ENCODE measurements at regions not wholly inside any gene's neighbourhood (a gene's known extent, or its start where the extent isn't known, plus 50 kb on each side); places are given as distances from the start of the nearest gene placed in this dataset.

GRCh38 chr5:173383711-173384110, 55.5 kb upstream of the STC2 start:
- DNase-seq (ENCODE audit: low spot score) = no peak
- no peak overlapping the region for H2AFZ ChIP-seq (ENCODE audit: low read length)
- H3K79me1 ChIP-seq (ENCODE audit: low read depth, low read length) = no peaks in the 10 kb centered on the region
- H3K18ac ChIP-seq (ENCODE audit: low read length) = no peak overlapping the region
- H2BK5ac ChIP-seq (ENCODE audit: low read length) = no peak overlapping the region
- no peak overlapping the region for H3K4me3 ChIP-seq (ENCODE audit: low read length in 2 of 2)
- H3K23ac ChIP-seq (ENCODE audit: low read depth, low read length, poor library complexity) = no peak overlapping the region
- no peak overlapping the region for H3K9ac ChIP-seq (ENCODE audit: low read depth, low read length, poor library complexity)
- no peak overlapping the region for H3K4ac ChIP-seq (ENCODE audit: low read length)
- H3K9me3 ChIP-seq (replicated peaks in 1 of 2; ENCODE audit: control insufficient read depth in 2 of 2, insufficient read depth in 1 of 2, low read depth in 1 of 2, low read length in 2 of 2) = no peaks in the 10 kb centered on the region
- WGBS, 2 donors (ENCODE audit: extremely low coverage in 2 of 2, insufficient read length in 2 of 2, insufficient replicate concordance in 1 of 2) = no CpG with 5 or more reads among the region's 4 CpGs
- no peak overlapping the region for H2BK12ac ChIP-seq (ENCODE audit: low read length)
- no peak overlapping the region for H2BK120ac ChIP-seq (ENCODE audit: low read depth, low read length)
- no peak overlapping the region for H4K8ac ChIP-seq (ENCODE audit: low read depth, low read length)
- H4K91ac ChIP-seq (ENCODE audit: low read depth, low read length, poor library complexity) = no peak overlapping the region
- no peak overlapping the region for H3K27ac ChIP-seq (replicated peaks; ENCODE audit: low read length)
- no peak overlapping the region for H3K14ac ChIP-seq (ENCODE audit: low read length)
- H3K27me3 ChIP-seq (ENCODE audit: control insufficient read depth in 3 of 3, insufficient read depth in 3 of 3, low read depth in 1 of 3, low read length in 3 of 3) = peaks cover 0 to 21% (median 0%) of the 10 kb centered on the region in 3 experiments
- H3K4me1 ChIP-seq (ENCODE audit: control insufficient read depth in 2 of 2, insufficient read depth in 1 of 2, low read depth in 1 of 2, low read length in 2 of 2) = no peaks in the 10 kb centered on the region
- H3K36me3 ChIP-seq (replicated peaks in 1 of 2; ENCODE audit: control insufficient read depth in 2 of 2, insufficient read depth in 2 of 2, low read length in 2 of 2) = no peaks in the 10 kb centered on the region
- H3K4me2 ChIP-seq (ENCODE audit: insufficient read depth, low read length, poor library complexity, severe bottlenecking) = no peak overlapping the region
- no peak overlapping the region for H2BK15ac ChIP-seq (ENCODE audit: low read length)
- no peak overlapping the region for H2AK5ac ChIP-seq (ENCODE audit: low read depth, low read length)

GRCh38 chr5:173378727-173379126, 50.5 kb upstream of the STC2 start:
- Histone ChIP-seq H3K4me1 (ENCODE audit: control insufficient read depth in 2 of 2, insufficient read depth in 1 of 2, low read depth in 1 of 2, low read length in 2 of 2) (peaks cover 0 to 1% of the 10 kb centered on the region in 2 donors), H4K8ac (ENCODE audit: low read depth, low read length) (no peak overlapping the region), H3K36me3 (replicated peaks in 1 of 2; ENCODE audit: control insufficient read depth in 2 of 2, insufficient read depth in 2 of 2, low read length in 2 of 2) (no peaks in the 10 kb centered on the region), H2BK5ac (ENCODE audit: low read length) (no peak overlapping the region), H2AFZ (ENCODE audit: low read length) (no peak overlapping the region), H2BK12ac (ENCODE audit: low read length) (no peak overlapping the region), H4K91ac (ENCODE audit: low read depth, low read length, poor library complexity) (no peak overlapping the region), H3K4me2 (ENCODE audit: insufficient read depth, low read length, poor library complexity, severe bottlenecking) (no peak overlapping the region), H3K27ac (replicated peaks; ENCODE audit: low read length) (no peak overlapping the region), H3K14ac (ENCODE audit: low read length) (no peak overlapping the region), H3K23ac (ENCODE audit: low read depth, low read length, poor library complexity) (no peak overlapping the region), H3K9ac (ENCODE audit: low read depth, low read length, poor library complexity) (no peak overlapping the region), H3K9me3 (replicated peaks in 1 of 2; ENCODE audit: control insufficient read depth in 2 of 2, insufficient read depth in 1 of 2, low read depth in 1 of 2, low read length in 2 of 2) (peaks cover 0 to 3% of the 10 kb centered on the region in 2 donors), H3K4ac (ENCODE audit: low read length) (no peak overlapping the region), H3K79me1 (ENCODE audit: low read depth, low read length) (no peaks in the 10 kb centered on the region), H2BK15ac (ENCODE audit: low read length) (no peak overlapping the region), H3K27me3 (ENCODE audit: control insufficient read depth in 3 of 3, insufficient read depth in 3 of 3, low read depth in 1 of 3, low read length in 3 of 3) (peaks cover 0 to 17% (median 0%) of the 10 kb centered on the region in 3 experiments), H2AK5ac (ENCODE audit: low read depth, low read length) (no peak overlapping the region), H3K18ac (ENCODE audit: low read length) (no peak overlapping the region), H2BK120ac (ENCODE audit: low read depth, low read length) (no peak overlapping the region), H3K4me3 (ENCODE audit: low read length in 2 of 2) (no peak overlapping the region)
- no peak for DNase-seq (ENCODE audit: low spot score)
- no CpG with 5 or more reads among the region's 3 CpGs for WGBS, 2 donors (ENCODE audit: extremely low coverage in 2 of 2, insufficient read length in 2 of 2, insufficient replicate concordance in 1 of 2)

All from neuronal stem cell (in vitro differentiated cells).